HepG2 (cell line): ENCODE measurements at regions not wholly inside any gene's neighbourhood (a gene's known extent, or its start where the extent isn't known, plus 50 kb on each side); places are given as distances from the start of the nearest gene placed in this dataset.

Experiments
- ARID3A ChIP-seq: IDR thresholded peaks from 2 replicates; pipeline ENCODE4 v1.6.1; 2012; ENCODE audit warnings: low read depth, low read length, improper control_type of control experiment
- FOXJ3 ChIP-seq: sonication (generic); formaldehyde crosslinking; IDR thresholded peaks from 2 replicates; pipeline ENCODE4 v1.4.0; 2020; ENCODE audit warnings: missing genetic modification reagents, mild to moderate bottlenecking, borderline replicate concordance
- FOXO1 ChIP-seq: sonication (generic); formaldehyde crosslinking; IDR thresholded peaks from 2 replicates; pipeline ENCODE4 v1.4.0; 2020; ENCODE audit warnings: missing genetic modification reagents
- GABPA ChIP-seq, 2 experiments: IDR thresholded peaks; 2 replicates each; pipeline ENCODE4 v1.6.1; 2011 to 2016; ENCODE audit warnings: low read depth in 2 of 2, low read length in 1 of 2, missing biosample characterization in 1 of 2, missing genetic modification characterization in 1 of 2
- KDM2A ChIP-seq: sonication (generic); formaldehyde crosslinking; IDR thresholded peaks from 2 replicates; pipeline ENCODE4 v1.4.0; 2020; ENCODE audit warnings: low read depth, missing genetic modification reagents, borderline replicate concordance
- POGK ChIP-seq: sonication (generic); formaldehyde crosslinking; conservative IDR thresholded peaks from 2 replicates; pipeline ENCODE4 v1.8.0; 2022; ENCODE audit warnings: mild to moderate bottlenecking, moderate library complexity, missing genetic modification reagents
- THAP11 ChIP-seq: IDR thresholded peaks from 2 replicates; pipeline ENCODE4 v1.6.1; 2016; ENCODE audit warnings: missing biosample characterization, missing genetic modification reagents
- ZEB1 ChIP-seq: IDR thresholded peaks from 2 replicates; pipeline ENCODE4 v1.6.1; 2012; ENCODE audit warnings: mild to moderate bottlenecking, low read depth, inconsistent platforms; ENCODE audit not compliant: insufficient replicate concordance
- ZNF160 ChIP-seq: sonication (generic); formaldehyde crosslinking; IDR thresholded peaks from 2 replicates; pipeline ENCODE4 v1.8.0; 2022; ENCODE audit warnings: mild to moderate bottlenecking, inconsistent platforms, missing genetic modification reagents
- ZNF629 ChIP-seq: sonication (generic); formaldehyde crosslinking; conservative IDR thresholded peaks from 2 replicates; pipeline ENCODE4 v1.5.0; 2020; ENCODE audit warnings: missing genetic modification reagents
- ZNF780A ChIP-seq: sonication (generic); formaldehyde crosslinking; IDR thresholded peaks from 2 replicates; pipeline ENCODE4 v1.8.0; 2022; ENCODE audit warnings: mild to moderate bottlenecking, missing genetic modification reagents, moderate library complexity
- TF ChIP-seq, protein P1 (sequence below): sonication (generic); formaldehyde crosslinking; IDR thresholded peaks from 2 replicates; pipeline ENCODE4 v1.4.0; 2020; ENCODE audit warnings: mild to moderate bottlenecking, missing genetic modification reagents

- TF ChIP-seq, protein P1, sequence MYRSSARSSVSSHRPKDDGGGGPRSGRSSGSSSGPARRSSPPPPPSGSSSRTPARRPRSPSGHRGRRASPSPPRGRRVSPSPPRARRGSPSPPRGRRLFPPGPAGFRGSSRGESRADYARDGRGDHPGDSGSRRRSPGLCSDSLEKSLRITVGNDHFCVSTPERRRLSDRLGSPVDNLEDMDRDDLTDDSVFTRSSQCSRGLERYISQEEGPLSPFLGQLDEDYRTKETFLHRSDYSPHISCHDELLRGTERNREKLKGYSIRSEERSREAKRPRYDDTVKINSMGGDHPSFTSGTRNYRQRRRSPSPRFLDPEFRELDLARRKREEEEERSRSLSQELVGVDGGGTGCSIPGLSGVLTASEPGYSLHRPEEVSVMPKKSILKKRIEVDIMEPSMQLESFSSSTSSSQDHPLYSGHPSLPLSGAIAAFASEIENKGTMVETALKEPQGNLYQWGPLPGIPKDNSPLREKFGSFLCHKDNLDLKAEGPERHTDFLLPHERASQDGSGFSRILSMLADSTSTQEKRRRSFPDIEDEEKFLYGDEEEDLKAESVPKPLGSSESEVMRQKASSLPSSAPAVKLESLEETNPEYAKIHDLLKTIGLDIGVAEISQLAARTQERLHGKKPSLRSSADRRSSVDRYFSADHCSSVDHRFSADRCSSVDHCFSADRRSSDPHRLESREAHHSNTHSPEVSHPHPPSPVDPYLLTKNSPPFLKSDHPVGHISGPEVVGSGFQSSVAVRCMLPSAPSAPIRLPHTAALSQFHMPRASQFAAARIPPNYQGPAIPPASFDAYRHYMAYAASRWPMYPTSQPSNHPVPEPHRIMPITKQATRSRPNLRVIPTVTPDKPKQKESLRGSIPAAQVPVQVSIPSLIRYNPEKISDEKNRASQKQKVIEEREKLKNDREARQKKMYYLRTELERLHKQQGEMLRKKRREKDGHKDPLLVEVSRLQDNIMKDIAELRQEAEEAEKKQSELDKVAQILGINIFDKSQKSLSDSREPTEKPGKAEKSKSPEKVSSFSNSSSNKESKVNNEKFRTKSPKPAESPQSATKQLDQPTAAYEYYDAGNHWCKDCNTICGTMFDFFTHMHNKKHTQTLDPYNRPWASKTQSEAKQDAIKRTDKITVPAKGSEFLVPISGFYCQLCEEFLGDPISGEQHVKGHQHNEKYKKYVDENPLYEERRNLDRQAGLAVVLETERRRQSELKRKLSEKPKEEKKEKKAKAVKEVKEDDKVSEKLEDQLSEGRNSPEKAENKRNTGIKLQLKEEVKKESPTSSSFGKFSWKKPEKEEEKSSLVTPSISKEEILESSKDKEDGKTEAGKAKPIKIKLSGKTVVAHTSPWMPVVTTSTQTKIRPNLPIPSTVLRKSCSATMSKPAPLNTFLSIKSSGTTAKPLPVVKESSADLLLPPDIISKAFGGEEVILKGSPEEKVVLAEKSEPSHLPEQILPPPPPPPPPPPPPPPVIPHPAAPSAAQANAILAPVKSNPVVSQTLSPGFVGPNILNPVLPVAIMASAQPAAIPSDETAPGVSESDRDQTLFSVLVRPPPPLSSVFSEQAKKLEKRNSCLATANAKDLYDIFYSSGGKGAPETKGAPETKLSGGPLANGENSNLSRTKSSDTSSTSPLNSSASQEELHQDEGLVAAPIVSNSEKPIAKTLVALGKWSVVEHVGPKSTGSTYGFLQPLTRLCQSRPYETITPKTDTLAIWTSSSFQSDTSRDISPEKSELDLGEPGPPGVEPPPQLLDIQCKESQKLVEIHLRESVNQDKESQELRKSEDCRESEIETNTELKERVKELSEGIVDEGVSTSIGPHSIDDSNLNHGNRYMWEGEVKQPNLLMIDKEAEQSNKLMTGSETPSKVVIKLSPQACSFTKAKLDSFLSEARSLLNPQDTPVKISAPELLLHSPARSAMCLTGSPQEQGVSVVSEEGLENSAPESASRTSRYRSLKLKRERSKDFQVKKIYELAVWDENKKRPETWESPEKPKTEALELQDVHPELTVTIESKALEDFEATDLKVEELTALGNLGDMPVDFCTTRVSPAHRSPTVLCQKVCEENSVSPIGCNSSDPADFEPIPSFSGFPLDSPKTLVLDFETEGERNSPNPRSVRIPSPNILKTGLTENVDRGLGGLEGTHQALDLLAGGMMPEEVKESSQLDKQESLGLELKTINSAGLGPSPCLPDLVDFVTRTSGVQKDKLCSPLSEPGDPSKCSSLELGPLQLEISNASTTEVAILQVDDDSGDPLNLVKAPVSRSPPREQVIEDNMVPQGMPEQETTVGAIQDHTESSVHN: no peak
- TF ChIP-seq ZNF160 (CRISPR knock-in tag) (no peak), ZEB1 (no peak), KDM2A (CRISPR knock-in tag) (no peak), POGK (CRISPR knock-in tag) (no peak), THAP11 (CRISPR knock-in tag) (no peak), ZNF780A (CRISPR knock-in tag) (no peak), GABPA (IDR thresholded peaks at IDR 0.05; ENCODE audit: low read depth, low read length) (no peak), GABPA (CRISPR knock-in tag; IDR thresholded peaks at IDR 0.05; ENCODE audit: low read depth) (no peak), FOXJ3 (no peak), ZNF629 (CRISPR knock-in tag) (no peak), FOXO1 (no peak), ARID3A (no peak)
These were observed 66.2 kb downstream of the VCX3A start (continued) for GRCh38 chrX:6468706-6469105.
